Ishikawa (cell line): ENCODE measurements at regions not wholly inside any gene's neighbourhood (a gene's known extent, or its start where the extent isn't known, plus 50 kb on each side); places are given as distances from the start of the nearest gene placed in this dataset.

Source experiments
- EP300 ChIP-seq: IDR thresholded peaks from 2 replicates; pipeline ENCODE4 v1.6.1; 2012; ENCODE audit warnings: borderline replicate concordance
- FOXM1 ChIP-seq: IDR thresholded peaks from 2 replicates; pipeline ENCODE4 v1.6.1; 2012; ENCODE audit warnings: low read depth, borderline replicate concordance
- MAX ChIP-seq: IDR thresholded peaks from 2 replicates; pipeline ENCODE4 v1.6.1; 2012
- NFIC ChIP-seq: IDR thresholded peaks from 2 replicates; pipeline ENCODE4 v1.6.1; 2012
- RAD21 ChIP-seq: IDR thresholded peaks from 2 replicates; pipeline ENCODE4 v1.6.1; 2012; ENCODE audit warnings: low read depth
- REST ChIP-seq: IDR thresholded peaks from 2 replicates; pipeline ENCODE4 v1.6.1; 2012; ENCODE audit warnings: low read depth, mild to moderate bottlenecking
- TAF1 ChIP-seq: IDR thresholded peaks from 2 replicates; pipeline ENCODE4 v1.6.1; 2012; ENCODE audit warnings: low read depth, mild to moderate bottlenecking
- USF1 ChIP-seq: IDR thresholded peaks from 2 replicates; pipeline ENCODE4 v1.6.1; 2012
- YY1 ChIP-seq: IDR thresholded peaks from 2 replicates; pipeline ENCODE4 v1.6.1; 2012; ENCODE audit warnings: low read depth
- ZBTB7A ChIP-seq: IDR thresholded peaks from 2 replicates; pipeline ENCODE4 v1.6.1; 2012; ENCODE audit warnings: low read depth

GRCh38 chr14:96637521-96637920 lies 135.3 kb downstream of the PAPOLA start:
- no peak for TF ChIP-seq EP300
- TF ChIP-seq MAX = no peak
- no peak for TF ChIP-seq FOXM1
- TF ChIP-seq NFIC = no peak
- TF ChIP-seq USF1 = no peak
- TF ChIP-seq YY1 = no peak
- no peak for TF ChIP-seq REST
- TF ChIP-seq RAD21 = no peak
- TF ChIP-seq TAF1 = no peak
- no peak for TF ChIP-seq ZBTB7A
